HEK293 (cell line): ENCODE measurements at regions not wholly inside any gene's neighbourhood (a gene's known extent, or its start where the extent isn't known, plus 50 kb on each side); places are given as distances from the start of the nearest gene placed in this dataset.

Source experiments
- CTCF ChIA-PET: fragments of 350-600 bp; formaldehyde crosslinking; extraction: SDS; loops from one replicate; lab custom pipeline; 2021; ENCODE audit warnings: antibody characterized with exemption; lab: Yijun Ruan, JAX
- POLR2A ChIA-PET: fragments of 300-600 bp; formaldehyde crosslinking; extraction: SDS; loops from one replicate; lab custom pipeline; 2020; ENCODE audit warnings: antibody characterized with exemption, inconsistent platforms; lab: Yijun Ruan, JAX
- H3K27ac ChIP-seq: fragments of 200-500 bp; sonication (Bioruptor generic); 2 replicates; pipeline ENCODE4 v1.5.1; 2014; ENCODE audit warnings: low read depth, low read length, control low read depth, inconsistent platforms; ENCODE audit errors: extremely low read depth
- H3K36me3 ChIP-seq, 2 experiments: fragments of 200-500 bp in 1 of 2; sonication (Bioruptor generic) in 1 of 2; 1 replicate in 1 of 2; 2 replicates in 1 of 2; pipeline ENCODE4 v1.5.1; 2014 to 2017; ENCODE audit warnings: inconsistent platforms in 2 of 2, low read length in 2 of 2; ENCODE audit not compliant: control insufficient read depth in 2 of 2, insufficient read depth in 1 of 2
- H3K4me1 ChIP-seq: fragments of 200-500 bp; sonication (Bioruptor generic); 2 replicates; pipeline ENCODE4 v1.5.1; 2014; ENCODE audit warnings: mild to moderate bottlenecking, low read length, inconsistent platforms; ENCODE audit not compliant: control insufficient read depth, insufficient read depth
- H3K4me3 ChIP-seq: 2 replicates; pipeline ENCODE4 v1.5.1; 2011; ENCODE audit warnings: low read depth, mild to moderate bottlenecking, control low read depth, low read length, moderate library complexity
- H3K9me3 ChIP-seq: fragments of 200-500 bp; sonication (Bioruptor generic); 2 replicates; pipeline ENCODE4 v1.5.1; 2014; ENCODE audit warnings: low read depth, low read length, inconsistent platforms; ENCODE audit not compliant: control insufficient read depth, insufficient read depth
- HOXC10 ChIP-seq: sonication (generic); formaldehyde crosslinking; IDR thresholded peaks from 2 replicates; pipeline ENCODE4 v1.8.1; 2023; ENCODE audit warnings: mild to moderate bottlenecking, missing genetic modification reagents
- MEIS1 ChIP-seq: sonication (generic); formaldehyde crosslinking; IDR thresholded peaks from 2 replicates; pipeline ENCODE4 v1.8.1; 2022; ENCODE audit warnings: missing genetic modification reagents, mild to moderate bottlenecking, borderline replicate concordance
- MYNN ChIP-seq: fragments of 450-650 bp; formaldehyde crosslinking; IDR thresholded peaks from 2 replicates; pipeline ENCODE4 v1.5.1; 2016; ENCODE audit warnings: missing biosample characterization, missing genetic modification characterization, borderline replicate concordance
- OVOL3 ChIP-seq: fragments of 450-650 bp; formaldehyde crosslinking; IDR thresholded peaks from 2 replicates; pipeline ENCODE4 v1.5.1; 2016; ENCODE audit warnings: missing biosample characterization, missing genetic modification characterization
- ZIC2 ChIP-seq: fragments of 450-650 bp; formaldehyde crosslinking; IDR thresholded peaks from 2 replicates; pipeline ENCODE4 v1.5.1; 2016; ENCODE audit warnings: missing biosample characterization, missing genetic modification characterization
- ZNF140 ChIP-seq: fragments of 450-650 bp; formaldehyde crosslinking; IDR thresholded peaks from 2 replicates; pipeline ENCODE4 v1.5.1; 2016; ENCODE audit warnings: missing biosample characterization, missing genetic modification characterization
- ZNF169 ChIP-seq: fragments of 450-650 bp; formaldehyde crosslinking; IDR thresholded peaks from 2 replicates; pipeline ENCODE4 v1.5.1; 2016; ENCODE audit warnings: missing biosample characterization, missing genetic modification characterization
- ZNF274 ChIP-seq, 2 experiments: fragments of 200-500 bp in 1 of 2; fragments of 450-650 bp in 1 of 2; sonication (Bioruptor generic) in 1 of 2; formaldehyde crosslinking in 1 of 2; IDR thresholded peaks; 2 replicates each; pipeline versions ENCODE4 v1.5.1 to v1.6.1; 2014 to 2016; ENCODE audit warnings: borderline replicate concordance in 1 of 2, inconsistent platforms in 1 of 2, low read length in 1 of 2, missing biosample characterization in 1 of 2, missing genetic modification characterization in 1 of 2
- ZNF404 ChIP-seq: fragments of 450-650 bp; formaldehyde crosslinking; IDR thresholded peaks from 2 replicates; pipeline ENCODE4 v1.5.1; 2017; ENCODE audit warnings: missing biosample characterization, missing genetic modification characterization
- ZNF521 ChIP-seq: fragments of 450-650 bp; formaldehyde crosslinking; IDR thresholded peaks from 2 replicates; pipeline ENCODE4 v1.5.1; 2017; ENCODE audit warnings: missing biosample characterization, mild to moderate bottlenecking, missing genetic modification characterization
- ZNF529 ChIP-seq: fragments of 450-650 bp; formaldehyde crosslinking; IDR thresholded peaks from 2 replicates; pipeline ENCODE4 v1.5.1; 2017; ENCODE audit warnings: missing genetic modification characterization, missing biosample characterization; ENCODE audit not compliant: insufficient replicate concordance
- ZNF549 ChIP-seq: fragments of 450-650 bp; IDR thresholded peaks from 2 replicates; pipeline ENCODE4 v1.5.1; 2018; ENCODE audit warnings: missing biosample characterization, missing genetic modification characterization, mild to moderate bottlenecking, inconsistent platforms, moderate library complexity
- ZNF626 ChIP-seq: fragments of 450-650 bp; sonication (Bioruptor Pico); formaldehyde crosslinking; IDR thresholded peaks from 2 replicates; pipeline ENCODE4 v1.5.1; 2018; ENCODE audit warnings: missing biosample characterization, missing genetic modification characterization, inconsistent platforms
- ZNF76 ChIP-seq: fragments of 450-650 bp; formaldehyde crosslinking; IDR thresholded peaks from 2 replicates; pipeline ENCODE4; 2016; ENCODE audit warnings: low read depth, missing biosample characterization, missing genetic modification characterization, borderline replicate concordance
- TF ChIP-seq, protein P1 (sequence below): fragments of 450-650 bp; formaldehyde crosslinking; IDR thresholded peaks from 2 replicates; pipeline ENCODE4 v1.5.1; 2016; ENCODE audit warnings: missing biosample characterization, missing genetic modification characterization, borderline replicate concordance
- TF ChIP-seq, protein P2 (sequence below): fragments of 450-650 bp; formaldehyde crosslinking; IDR thresholded peaks from 2 replicates; pipeline ENCODE4 v1.5.1; 2016; ENCODE audit warnings: missing biosample characterization, missing genetic modification characterization
- TF ChIP-seq, protein P3 (sequence below): sonication (generic); formaldehyde crosslinking; IDR thresholded peaks from 2 replicates; pipeline ENCODE4 v1.8.1; 2022; ENCODE audit warnings: mild to moderate bottlenecking, moderate library complexity, missing genetic modification reagents
- TF ChIP-seq, protein P4 (sequence below): fragments of 450-650 bp; formaldehyde crosslinking; IDR thresholded peaks from 2 replicates; pipeline ENCODE4 v1.5.1; 2016; ENCODE audit warnings: missing biosample characterization, missing genetic modification characterization
- TF ChIP-seq, protein P5 (sequence below): fragments of 450-650 bp; formaldehyde crosslinking; IDR thresholded peaks from 2 replicates; pipeline ENCODE4 v1.5.1; 2016; ENCODE audit warnings: missing biosample characterization, missing genetic modification characterization
- TF ChIP-seq, protein P6 (sequence below): fragments of 450-650 bp; formaldehyde crosslinking; IDR thresholded peaks from 2 replicates; pipeline ENCODE4 v1.5.1; 2016; ENCODE audit warnings: missing biosample characterization, missing genetic modification characterization, low read depth
- TF ChIP-seq, protein P7 (sequence below): fragments of 450-650 bp; formaldehyde crosslinking; IDR thresholded peaks from 2 replicates; pipeline ENCODE4 v1.5.1; 2016; ENCODE audit warnings: missing biosample characterization, missing genetic modification characterization

DNA sequence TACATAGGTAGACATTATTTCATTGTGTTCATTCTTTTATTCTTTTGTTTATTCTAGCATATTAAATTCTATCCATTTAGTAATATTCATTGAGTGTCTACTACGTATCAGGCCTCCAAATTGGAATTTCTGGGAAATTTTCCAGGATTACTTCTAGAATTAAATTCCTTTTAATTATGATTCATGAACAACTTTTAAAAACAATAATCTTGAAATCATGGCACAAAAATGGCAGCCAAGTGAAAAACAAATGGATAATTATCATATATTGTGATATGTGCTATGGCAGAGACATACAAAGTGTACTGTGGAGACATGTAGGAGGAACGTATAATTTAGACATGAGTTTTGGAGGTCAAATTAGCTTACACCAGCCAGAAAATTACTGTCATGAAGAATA lies 868.5 kb downstream of the FAT4 start (continued):
- no peak for TF ChIP-seq ZNF549 (tag by site-specific recombination)
- TF ChIP-seq ZIC2 (tag by site-specific recombination), result no peak

DNA sequence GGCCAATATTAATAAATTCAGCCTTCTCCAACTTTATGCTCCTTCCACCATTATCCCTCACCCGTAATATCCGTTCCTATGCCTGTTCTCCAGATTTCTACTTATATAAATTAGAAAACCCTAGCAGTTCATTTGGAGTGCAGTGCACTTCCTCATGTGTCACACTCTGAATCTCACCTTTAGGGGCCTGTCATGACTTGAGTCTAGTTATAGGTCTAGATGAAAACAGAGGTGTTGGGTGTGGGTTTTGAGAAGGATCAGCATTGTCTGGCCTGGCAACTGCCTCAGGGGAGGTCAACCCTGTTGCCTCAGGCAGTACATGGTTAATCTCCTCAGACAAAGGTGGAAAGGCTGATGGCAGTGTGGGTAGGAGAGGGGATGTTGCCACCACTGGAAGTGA lies 876.8 kb downstream of the FAT4 start:
- Histone ChIP-seq H3K27ac (no peak overlapping the region), H3K4me1 (no peaks in the 10 kb centered on the region), H3K36me3 (no peaks in the 10 kb centered on the region), H3K4me3 (no peak overlapping the region), H3K9me3 (no peaks in the 10 kb centered on the region)
- ChIA-PET CTCF (interaction anchor here (0.6 kb wide), 1 partner anchor 619 kb away, joined by 3 read pairs; no protein-coding TSS in a partner anchor), POLR2A (no interaction called here)
- TF ChIP-seq ZNF404 (tag by site-specific recombination) (no peak), ZNF521 (no peak), ZNF169 (tag by site-specific recombination) (no peak), MEIS1 (CRISPR knock-in tag) (no peak), ZNF140 (tag by site-specific recombination) (no peak)
- TF ChIP-seq, protein P1, sequence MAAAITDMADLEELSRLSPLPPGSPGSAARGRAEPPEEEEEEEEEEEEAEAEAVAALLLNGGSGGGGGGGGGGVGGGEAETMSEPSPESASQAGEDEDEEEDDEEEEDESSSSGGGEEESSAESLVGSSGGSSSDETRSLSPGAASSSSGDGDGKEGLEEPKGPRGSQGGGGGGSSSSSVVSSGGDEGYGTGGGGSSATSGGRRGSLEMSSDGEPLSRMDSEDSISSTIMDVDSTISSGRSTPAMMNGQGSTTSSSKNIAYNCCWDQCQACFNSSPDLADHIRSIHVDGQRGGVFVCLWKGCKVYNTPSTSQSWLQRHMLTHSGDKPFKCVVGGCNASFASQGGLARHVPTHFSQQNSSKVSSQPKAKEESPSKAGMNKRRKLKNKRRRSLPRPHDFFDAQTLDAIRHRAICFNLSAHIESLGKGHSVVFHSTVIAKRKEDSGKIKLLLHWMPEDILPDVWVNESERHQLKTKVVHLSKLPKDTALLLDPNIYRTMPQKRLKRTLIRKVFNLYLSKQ (tag by site-specific recombination), result no peak
- TF ChIP-seq, protein P2, sequence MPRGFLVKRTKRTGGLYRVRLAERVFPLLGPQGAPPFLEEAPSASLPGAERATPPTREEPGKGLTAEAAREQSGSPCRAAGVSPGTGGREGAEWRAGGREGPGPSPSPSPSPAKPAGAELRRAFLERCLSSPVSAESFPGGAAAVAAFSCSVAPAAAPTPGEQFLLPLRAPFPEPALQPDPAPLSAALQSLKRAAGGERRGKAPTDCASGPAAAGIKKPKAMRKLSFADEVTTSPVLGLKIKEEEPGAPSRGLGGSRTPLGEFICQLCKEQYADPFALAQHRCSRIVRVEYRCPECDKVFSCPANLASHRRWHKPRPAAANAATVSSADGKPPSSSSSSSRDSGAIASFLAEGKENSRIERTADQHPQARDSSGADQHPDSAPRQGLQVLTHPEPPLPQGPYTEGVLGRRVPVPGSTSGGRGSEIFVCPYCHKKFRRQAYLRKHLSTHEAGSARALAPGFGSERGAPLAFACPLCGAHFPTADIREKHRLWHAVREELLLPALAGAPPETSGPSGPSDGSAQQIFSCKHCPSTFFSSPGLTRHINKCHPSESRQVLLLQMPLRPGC, result no peak
- TF ChIP-seq, protein P3, sequence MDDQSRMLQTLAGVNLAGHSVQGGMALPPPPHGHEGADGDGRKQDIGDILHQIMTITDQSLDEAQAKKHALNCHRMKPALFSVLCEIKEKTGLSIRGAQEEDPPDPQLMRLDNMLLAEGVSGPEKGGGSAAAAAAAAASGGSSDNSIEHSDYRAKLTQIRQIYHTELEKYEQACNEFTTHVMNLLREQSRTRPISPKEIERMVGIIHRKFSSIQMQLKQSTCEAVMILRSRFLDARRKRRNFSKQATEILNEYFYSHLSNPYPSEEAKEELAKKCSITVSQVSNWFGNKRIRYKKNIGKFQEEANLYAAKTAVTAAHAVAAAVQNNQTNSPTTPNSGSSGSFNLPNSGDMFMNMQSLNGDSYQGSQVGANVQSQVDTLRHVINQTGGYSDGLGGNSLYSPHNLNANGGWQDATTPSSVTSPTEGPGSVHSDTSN, result no peak
- TF ChIP-seq, protein P4, sequence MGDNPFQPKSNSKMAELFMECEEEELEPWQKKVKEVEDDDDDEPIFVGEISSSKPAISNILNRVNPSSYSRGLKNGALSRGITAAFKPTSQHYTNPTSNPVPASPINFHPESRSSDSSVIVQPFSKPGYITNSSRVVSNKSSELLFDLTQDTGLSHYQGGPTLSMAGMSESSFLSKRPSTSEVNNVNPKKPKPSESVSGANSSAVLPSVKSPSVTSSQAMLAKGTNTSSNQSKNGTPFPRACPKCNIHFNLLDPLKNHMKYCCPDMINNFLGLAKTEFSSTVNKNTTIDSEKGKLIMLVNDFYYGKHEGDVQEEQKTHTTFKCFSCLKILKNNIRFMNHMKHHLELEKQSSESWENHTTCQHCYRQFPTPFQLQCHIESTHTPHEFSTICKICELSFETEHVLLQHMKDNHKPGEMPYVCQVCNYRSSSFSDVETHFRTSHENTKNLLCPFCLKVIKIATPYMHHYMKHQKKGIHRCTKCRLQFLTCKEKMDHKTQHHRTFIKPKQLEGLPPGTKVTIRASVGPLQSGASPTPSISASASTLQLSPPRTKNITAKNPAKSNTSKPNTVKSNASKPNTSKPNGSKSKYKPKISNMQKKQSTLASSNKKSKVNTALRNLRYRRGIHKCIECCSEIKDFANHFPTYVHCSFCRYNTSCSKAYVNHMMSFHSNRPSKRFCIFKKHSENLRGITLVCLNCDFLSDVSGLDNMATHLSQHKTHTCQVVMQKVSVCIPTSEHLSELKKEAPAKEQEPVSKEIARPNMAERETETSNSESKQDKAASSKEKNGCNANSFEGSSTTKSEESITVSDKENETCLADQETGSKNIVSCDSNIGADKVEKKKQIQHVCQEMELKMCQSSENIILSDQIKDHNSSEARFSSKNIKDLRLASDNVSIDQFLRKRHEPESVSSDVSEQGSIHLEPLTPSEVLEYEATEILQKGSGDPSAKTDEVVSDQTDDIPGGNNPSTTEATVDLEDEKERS (tag by site-specific recombination), result no peak

DNA sequence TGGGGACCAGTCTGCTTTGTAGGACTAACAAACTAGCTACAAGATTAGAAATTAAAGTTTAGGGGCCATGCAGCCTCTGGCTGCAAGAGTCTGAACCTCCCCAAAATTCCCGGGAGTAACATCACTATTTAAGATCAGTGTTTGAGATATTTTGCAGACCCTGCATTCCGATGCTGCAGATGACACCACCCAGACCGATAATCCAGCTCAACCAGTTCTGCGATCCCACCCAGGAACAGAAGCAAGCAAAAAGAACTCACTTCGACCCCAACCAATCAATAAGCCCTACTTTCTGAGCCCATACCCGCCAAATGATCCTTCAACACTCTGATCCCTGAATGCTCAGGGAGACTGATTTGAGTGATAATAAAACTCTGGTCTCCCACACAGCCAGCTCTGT lies 877.8 kb downstream of the FAT4 start:
- ChIA-PET CTCF (interaction anchor here (0.7 kb wide), 1 partner anchor 909 kb away, joined by 3 read pairs; no protein-coding TSS in a partner anchor), POLR2A (no interaction called here)
- TF ChIP-seq ZNF529 (tag by site-specific recombination) (no peak), ZNF76 (tag by site-specific recombination) (no peak), ZNF626 (tag by site-specific recombination) (no peak), HOXC10 (no peak), ZNF274 (IDR thresholded peaks at IDR 0.05; ENCODE audit: low read length) (no peak), ZNF274 (tag by site-specific recombination; IDR thresholded peaks at IDR 0.05; ENCODE audit: borderline replicate concordance) (no peak), MYNN (tag by site-specific recombination) (no peak), OVOL3 (tag by site-specific recombination) (no peak)
- TF ChIP-seq, protein P5, sequence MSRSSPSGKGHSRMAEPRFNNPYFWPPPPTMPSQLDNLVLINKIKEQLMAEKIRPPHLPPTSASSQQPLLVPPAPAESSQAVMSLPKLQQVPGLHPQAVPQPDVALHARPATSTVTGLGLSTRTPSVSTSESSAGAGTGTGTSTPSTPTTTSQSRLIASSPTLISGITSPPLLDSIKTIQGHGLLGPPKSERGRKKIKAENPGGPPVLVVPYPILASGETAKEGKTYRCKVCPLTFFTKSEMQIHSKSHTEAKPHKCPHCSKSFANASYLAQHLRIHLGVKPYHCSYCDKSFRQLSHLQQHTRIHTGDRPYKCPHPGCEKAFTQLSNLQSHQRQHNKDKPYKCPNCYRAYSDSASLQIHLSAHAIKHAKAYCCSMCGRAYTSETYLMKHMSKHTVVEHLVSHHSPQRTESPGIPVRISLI (tag by site-specific recombination), result no peak
- TF ChIP-seq, protein P6, sequence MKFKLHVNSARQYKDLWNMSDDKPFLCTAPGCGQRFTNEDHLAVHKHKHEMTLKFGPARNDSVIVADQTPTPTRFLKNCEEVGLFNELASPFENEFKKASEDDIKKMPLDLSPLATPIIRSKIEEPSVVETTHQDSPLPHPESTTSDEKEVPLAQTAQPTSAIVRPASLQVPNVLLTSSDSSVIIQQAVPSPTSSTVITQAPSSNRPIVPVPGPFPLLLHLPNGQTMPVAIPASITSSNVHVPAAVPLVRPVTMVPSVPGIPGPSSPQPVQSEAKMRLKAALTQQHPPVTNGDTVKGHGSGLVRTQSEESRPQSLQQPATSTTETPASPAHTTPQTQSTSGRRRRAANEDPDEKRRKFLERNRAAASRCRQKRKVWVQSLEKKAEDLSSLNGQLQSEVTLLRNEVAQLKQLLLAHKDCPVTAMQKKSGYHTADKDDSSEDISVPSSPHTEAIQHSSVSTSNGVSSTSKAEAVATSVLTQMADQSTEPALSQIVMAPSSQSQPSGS (tag by site-specific recombination), result no peak
- TF ChIP-seq, protein P7, sequence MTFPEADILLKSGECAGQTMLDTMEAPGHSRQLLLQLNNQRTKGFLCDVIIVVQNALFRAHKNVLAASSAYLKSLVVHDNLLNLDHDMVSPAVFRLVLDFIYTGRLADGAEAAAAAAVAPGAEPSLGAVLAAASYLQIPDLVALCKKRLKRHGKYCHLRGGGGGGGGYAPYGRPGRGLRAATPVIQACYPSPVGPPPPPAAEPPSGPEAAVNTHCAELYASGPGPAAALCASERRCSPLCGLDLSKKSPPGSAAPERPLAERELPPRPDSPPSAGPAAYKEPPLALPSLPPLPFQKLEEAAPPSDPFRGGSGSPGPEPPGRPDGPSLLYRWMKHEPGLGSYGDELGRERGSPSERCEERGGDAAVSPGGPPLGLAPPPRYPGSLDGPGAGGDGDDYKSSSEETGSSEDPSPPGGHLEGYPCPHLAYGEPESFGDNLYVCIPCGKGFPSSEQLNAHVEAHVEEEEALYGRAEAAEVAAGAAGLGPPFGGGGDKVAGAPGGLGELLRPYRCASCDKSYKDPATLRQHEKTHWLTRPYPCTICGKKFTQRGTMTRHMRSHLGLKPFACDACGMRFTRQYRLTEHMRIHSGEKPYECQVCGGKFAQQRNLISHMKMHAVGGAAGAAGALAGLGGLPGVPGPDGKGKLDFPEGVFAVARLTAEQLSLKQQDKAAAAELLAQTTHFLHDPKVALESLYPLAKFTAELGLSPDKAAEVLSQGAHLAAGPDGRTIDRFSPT (tag by site-specific recombination), result no peak

More for the DNA sequence above, 877.8 kb downstream of the FAT4 start:
- H3K4me1 ChIP-seq, result no peaks in the 10 kb centered on the region
- H3K9me3 ChIP-seq, result no peaks in the 10 kb centered on the region
- no peaks in the 10 kb centered on the region for H3K36me3 ChIP-seq
- H3K27ac ChIP-seq, result no peak overlapping the region
- H3K4me3 ChIP-seq, result no peak overlapping the region
